Esophagus (tissue), 2 donors: ENCODE measurements at regions not wholly inside any gene's neighbourhood (a gene's known extent, or its start where the extent isn't known, plus 50 kb on each side); places are given as distances from the start of the nearest gene placed in this dataset.
"Not testable (repeated sequence)": the region's sequence is repeated elsewhere in the genome, so short reads cannot be mapped to it uniquely, and the experiment has no call there.

ENCODE experiments used
- H3K27ac ChIP-seq, 2 donors: one replicate each; pipeline ENCODE4 v1.5.1; 2013; ENCODE audit warnings: low read depth in 2 of 2, mild to moderate bottlenecking in 2 of 2, inconsistent platforms in 1 of 2, low read length in 1 of 2, moderate library complexity in 1 of 2
- H3K27me3 ChIP-seq, 2 donors: one replicate each; pipeline ENCODE4 v1.6.1; 2013; ENCODE audit warnings: low read length in 2 of 2, control low read depth in 1 of 2, mild to moderate bottlenecking in 1 of 2; ENCODE audit not compliant: insufficient read depth in 2 of 2, control insufficient read depth in 1 of 2
- H3K36me3 ChIP-seq, 2 donors: one replicate each; pipeline ENCODE4 v1.6.1; 2013; ENCODE audit warnings: low read length in 1 of 2; ENCODE audit not compliant: control insufficient read depth in 2 of 2, insufficient read depth in 2 of 2
- H3K4me1 ChIP-seq, 2 donors: one replicate each; pipeline ENCODE4 v1.6.1; 2013; ENCODE audit warnings: low read length in 1 of 2; ENCODE audit not compliant: control insufficient read depth in 2 of 2, insufficient read depth in 2 of 2
- H3K4me3 ChIP-seq, 2 donors: one replicate each; pipeline ENCODE4 v1.5.1; 2013; ENCODE audit warnings: low read length in 2 of 2, mild to moderate bottlenecking in 2 of 2, low read depth in 1 of 2, moderate library complexity in 1 of 2
- H3K9me3 ChIP-seq, 2 donors: one replicate each; pipeline ENCODE4 v1.6.1; 2013; ENCODE audit warnings: mild to moderate bottlenecking in 2 of 2, low read depth in 1 of 2, low read length in 1 of 2, moderate library complexity in 1 of 2; ENCODE audit not compliant: control insufficient read depth in 2 of 2, insufficient read depth in 1 of 2
- WGBS, 2 donors: extraction: QIAGEN DNeasy Blood & Tissue Kit; methylation state at CpG; one replicate each; pipeline ENCODE4 v1.1.7; 2013; 5-methylcytosine and 5-hydroxymethylcytosine counted together
- donor health status: healthy with polysubstance abuse.
- donor health status: Bipolar disorder and iron deficiency.

- H3K27ac ChIP-seq, result no peak overlapping the region
- H3K4me3 ChIP-seq, result no peak overlapping the region
- no peaks in the 10 kb centered on the region for H3K4me1 ChIP-seq
- 68 to 73% methylated on average over 1 of the region's 1 CpG for WGBS, 2 donors
- H3K9me3 ChIP-seq, result no peaks in the 10 kb centered on the region
- no peaks in the 10 kb centered on the region for H3K36me3 ChIP-seq
- no peaks in the 10 kb centered on the region for H3K27me3 ChIP-seq
These were observed 162.6 kb downstream of the MMUT start for GRCh38 chr6:49300443-49300842.

DNA sequence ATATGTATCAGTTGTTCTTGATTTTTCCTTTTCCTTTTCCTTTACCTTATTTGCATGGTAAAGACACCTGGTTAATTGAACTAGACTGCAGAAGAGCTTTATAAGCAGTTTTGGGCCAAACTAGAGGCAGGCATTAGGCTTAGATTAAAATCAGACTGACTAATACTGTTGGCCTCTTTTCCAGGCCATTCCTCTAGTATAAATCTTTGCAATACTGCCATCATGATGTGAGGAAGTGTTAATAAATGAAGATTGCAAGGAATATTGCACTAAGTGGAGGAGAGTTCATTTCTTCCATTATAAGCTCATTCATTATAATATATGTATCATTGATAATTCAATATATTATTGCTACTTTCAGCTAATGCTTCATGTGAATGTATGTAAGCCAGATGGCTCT is 163.8 kb downstream of the MMUT start:
- H3K9me3 ChIP-seq, result no peaks in the 10 kb centered on the region
- H3K36me3 ChIP-seq, result no peaks in the 10 kb centered on the region
- H3K4me1 ChIP-seq, result no peaks in the 10 kb centered on the region
- H3K4me3 ChIP-seq, result no peak overlapping the region
- H3K27ac ChIP-seq, result no peak overlapping the region
- no peaks in the 10 kb centered on the region for H3K27me3 ChIP-seq

DNA sequence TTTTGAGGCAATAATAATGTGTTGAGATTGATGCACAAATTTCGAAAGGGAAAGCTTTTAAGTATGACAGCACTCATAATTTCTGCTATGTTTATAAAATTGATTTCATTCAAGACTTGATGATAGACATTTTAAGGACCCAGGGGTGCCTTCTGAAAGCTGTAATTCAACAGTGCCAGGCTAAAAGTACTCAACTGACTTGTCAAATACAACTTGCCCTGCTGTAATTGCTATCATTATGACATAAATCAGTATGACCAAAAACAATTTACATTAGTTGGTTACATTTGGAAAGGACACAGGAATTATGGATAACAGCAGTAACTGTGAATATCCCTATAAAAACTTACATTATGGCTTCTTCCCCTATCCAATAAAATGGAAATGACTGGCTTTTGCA is 178.9 kb downstream of the MMUT start:
- no peak overlapping the region for H3K4me3 ChIP-seq
- 45 to 49% methylated on average over 1 of the region's 1 CpG for WGBS, 2 donors
- H3K4me1 ChIP-seq, result no peaks in the 10 kb centered on the region
- H3K9me3 ChIP-seq, result no peaks in the 10 kb centered on the region
- no peaks in the 10 kb centered on the region for H3K36me3 ChIP-seq
- H3K27me3 ChIP-seq, result no peaks in the 10 kb centered on the region
- no peak overlapping the region for H3K27ac ChIP-seq

DNA sequence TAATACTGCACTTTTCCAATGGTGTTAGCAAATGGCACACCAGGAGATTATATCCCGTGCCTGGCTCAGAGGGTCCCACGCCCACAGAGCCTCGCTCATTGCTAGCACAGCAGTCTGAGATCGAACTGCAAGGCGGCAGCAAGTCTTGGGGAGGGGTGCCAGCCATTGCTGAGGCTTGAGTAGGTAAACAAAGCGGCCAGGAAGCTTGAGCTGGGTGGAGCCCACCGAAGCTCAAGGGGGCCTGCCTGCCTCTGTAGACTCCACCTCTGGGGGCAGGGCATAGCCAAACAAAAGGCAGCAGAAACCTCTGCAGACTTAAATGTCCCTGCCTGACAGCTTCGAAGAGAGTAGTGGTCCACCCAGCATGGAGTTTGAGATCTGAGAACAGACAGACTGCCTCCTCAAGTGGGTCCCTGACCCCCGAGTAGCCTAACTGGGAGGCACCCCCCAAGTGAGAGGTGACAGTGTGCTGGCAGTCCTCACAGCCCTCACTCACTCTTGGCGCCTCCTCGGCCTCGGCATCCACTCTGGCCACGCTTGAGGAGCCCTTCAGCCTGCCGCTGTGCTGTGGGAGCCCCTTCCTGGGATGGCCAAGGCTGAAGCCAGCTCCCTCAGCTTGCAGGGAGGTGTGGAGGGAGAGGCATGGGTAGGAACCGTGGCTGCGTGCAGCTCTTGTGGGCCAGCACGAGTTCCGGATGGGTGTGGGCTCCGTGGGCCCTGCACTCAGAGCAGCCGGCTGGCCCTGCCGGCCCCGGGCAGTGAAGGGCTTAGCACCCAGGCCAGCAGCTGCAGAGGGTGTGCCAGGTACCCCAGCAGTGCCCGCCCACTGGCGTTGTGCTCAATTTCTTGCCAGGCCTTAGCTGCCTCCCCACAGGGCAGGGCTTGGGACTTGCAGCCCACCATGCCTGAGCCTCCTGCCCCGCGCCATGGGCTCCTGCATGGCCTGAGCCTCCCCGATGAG is 188.0 kb downstream of the MMUT start:
- not testable (repeated sequence) for H3K27ac ChIP-seq, H3K9me3 ChIP-seq, H3K27me3 ChIP-seq, H3K4me1 ChIP-seq, H3K4me3 ChIP-seq, H3K36me3 ChIP-seq
- WGBS, 2 donors, result 81 to 83% methylated on average over 27 of the region's 27 CpGs

DNA sequence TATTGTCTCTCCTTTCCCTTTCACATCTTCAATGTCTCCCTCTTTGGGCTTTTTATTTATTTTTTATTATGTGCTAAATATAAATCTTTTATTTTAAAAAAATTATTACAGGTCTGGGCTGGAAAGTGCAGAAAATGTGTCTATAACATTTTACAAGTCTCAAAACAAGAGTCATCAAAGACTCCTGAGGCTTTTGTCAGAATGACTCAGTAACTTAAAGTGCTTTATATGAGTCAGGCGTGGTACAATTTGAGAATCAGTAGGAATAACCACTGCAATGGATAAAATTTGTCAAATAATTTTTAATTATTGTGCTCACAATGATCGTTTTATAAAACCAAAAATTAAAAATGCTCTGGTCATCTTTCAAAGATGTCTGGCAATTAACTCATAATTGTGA is 193.9 kb downstream of the MMUT start:
- Histone ChIP-seq H3K9me3 (no peaks in the 10 kb centered on the region), H3K27me3 (no peaks in the 10 kb centered on the region), H3K4me1 (no peaks in the 10 kb centered on the region), H3K4me3 (no peak overlapping the region), H3K27ac (no peak overlapping the region), H3K36me3 (no peaks in the 10 kb centered on the region)
- WGBS, 2 donors, result 24 to 31% methylated on average over 2 of the region's 2 CpGs

DNA sequence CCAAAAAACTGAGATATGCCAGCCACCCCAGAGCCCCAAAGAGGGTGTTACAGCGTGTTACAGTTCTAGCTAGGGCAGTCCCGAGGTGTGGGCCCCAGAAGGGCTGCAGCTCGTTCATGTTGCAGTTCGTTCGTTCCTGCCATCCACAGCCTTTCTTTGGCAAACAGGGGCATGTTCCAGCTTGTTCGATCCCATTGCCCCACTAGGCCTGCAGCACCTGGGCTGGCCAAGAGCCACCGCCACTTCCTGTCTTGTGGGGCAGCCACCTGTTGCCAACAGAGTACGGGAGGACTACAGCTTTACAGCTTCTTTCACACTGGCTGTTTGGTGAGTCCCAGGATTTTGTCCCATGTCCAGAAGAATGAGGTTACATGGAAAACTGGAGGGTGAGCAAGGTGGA is 198.1 kb downstream of the MMUT start:
- Histone ChIP-seq H3K27ac (no peak overlapping the region), H3K36me3 (no peaks in the 10 kb centered on the region), H3K4me1 (no peaks in the 10 kb centered on the region), H3K9me3 (no peaks in the 10 kb centered on the region), H3K27me3 (no peaks in the 10 kb centered on the region), H3K4me3 (no peak overlapping the region)
- WGBS, 2 donors, result 66 to 76% methylated on average over 8 of the region's 8 CpGs

GRCh38 chr6:49264496-49264895 is 198.6 kb downstream of the MMUT start:
- Histone ChIP-seq H3K27me3 (no peaks in the 10 kb centered on the region), H3K4me3 (no peak overlapping the region), H3K9me3 (no peaks in the 10 kb centered on the region), H3K4me1 (no peaks in the 10 kb centered on the region), H3K27ac (no peak overlapping the region), H3K36me3 (no peaks in the 10 kb centered on the region)
- WGBS, 2 donors, result 73 to 77% methylated on average over 7 of the region's 7 CpGs

DNA sequence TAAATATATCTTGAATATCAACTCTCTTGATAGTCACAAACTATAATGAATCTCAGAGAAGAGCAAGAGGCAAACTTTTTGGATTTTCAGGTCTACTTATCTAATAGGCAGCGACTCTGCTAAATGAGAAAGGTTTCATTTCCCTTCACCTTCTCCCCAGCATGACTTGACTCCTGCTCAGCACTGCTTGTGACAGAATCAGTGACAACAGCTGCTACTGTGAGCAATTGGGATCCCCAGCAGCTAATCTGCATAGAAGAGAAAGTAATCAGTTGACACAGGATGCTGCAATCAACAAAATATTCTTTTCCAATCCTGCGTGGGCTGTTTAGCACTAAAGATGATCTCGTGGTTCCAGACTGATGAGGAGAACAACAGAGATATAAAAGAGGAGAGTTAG is 205.5 kb downstream of the MMUT start:
- Histone ChIP-seq H3K9me3 (no peaks in the 10 kb centered on the region), H3K27me3 (no peaks in the 10 kb centered on the region), H3K4me1 (no peaks in the 10 kb centered on the region), H3K36me3 (no peaks in the 10 kb centered on the region), H3K27ac (no peak overlapping the region), H3K4me3 (no peak overlapping the region)
- WGBS, 2 donors, result 43 to 47% methylated on average over 3 of the region's 3 CpGs

DNA sequence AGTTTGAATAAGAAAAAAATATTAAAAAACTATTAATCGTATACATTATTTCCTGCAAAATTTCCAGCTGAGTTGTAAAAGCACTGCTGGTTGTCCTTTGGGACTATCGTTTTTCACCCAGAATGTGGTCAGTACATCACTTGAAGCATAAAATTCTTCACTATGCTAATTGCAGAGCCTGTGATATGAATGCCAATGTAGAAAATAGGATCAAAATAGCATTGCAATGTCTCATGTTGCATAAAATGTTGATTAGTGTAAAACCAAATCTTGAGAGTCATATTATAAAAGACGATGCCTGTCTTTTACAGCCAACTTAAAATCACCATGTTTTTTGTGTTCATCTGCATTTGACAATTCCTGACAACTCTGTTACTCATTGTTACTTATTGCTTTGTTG is 207.7 kb downstream of the MMUT start:
- 85 to 89% methylated on average over 3 of the region's 3 CpGs for whole genome bisulfite sequencing, 2 donors
- Histone ChIP-seq H3K4me3 (no peak overlapping the region), H3K27ac (no peak overlapping the region), H3K4me1 (no peaks in the 10 kb centered on the region), H3K36me3 (no peaks in the 10 kb centered on the region), H3K27me3 (no peaks in the 10 kb centered on the region), H3K9me3 (no peaks in the 10 kb centered on the region)

DNA sequence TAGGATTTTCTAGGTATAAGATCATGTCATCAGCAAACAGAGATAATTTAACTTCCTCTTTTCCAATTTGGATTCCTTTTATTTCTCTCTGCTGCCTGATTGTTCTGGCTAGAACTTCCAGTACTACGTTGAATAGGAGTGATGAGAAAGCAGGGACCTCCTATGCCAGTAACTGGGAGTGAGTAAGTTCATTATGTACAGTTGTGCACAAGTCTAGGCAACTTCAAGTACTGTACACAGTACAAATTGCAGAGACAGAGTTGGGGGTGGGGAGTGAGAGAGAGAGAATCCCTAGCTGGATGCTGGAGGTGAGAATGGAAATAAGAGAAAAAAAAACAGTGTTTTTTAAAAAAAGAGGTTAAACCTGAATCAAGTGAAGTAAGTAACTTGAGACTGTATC is 210.2 kb downstream of the MMUT start:
- Histone ChIP-seq H3K36me3 (no peaks in the 10 kb centered on the region), H3K27me3 (no peaks in the 10 kb centered on the region), H3K4me3 (no peak overlapping the region), H3K27ac (no peak overlapping the region), H3K4me1 (no peaks in the 10 kb centered on the region), H3K9me3 (no peaks in the 10 kb centered on the region)
- 49 to 51% methylated on average over 1 of the region's 1 CpG for WGBS, 2 donors
